GM21447 (cell line): ENCODE measurements at regions not wholly inside any gene's neighbourhood (a gene's known extent, or its start where the extent isn't known, plus 50 kb on each side); places are given as distances from the start of the nearest gene placed in this dataset.

ENCODE experiments used
- ATAC-seq: cut with Tn5 transposase; IDR thresholded peaks from one replicate; pipeline ENCODE4 v1.9.1; 2021; ENCODE audit not compliant: unreplicated experiment

DNA sequence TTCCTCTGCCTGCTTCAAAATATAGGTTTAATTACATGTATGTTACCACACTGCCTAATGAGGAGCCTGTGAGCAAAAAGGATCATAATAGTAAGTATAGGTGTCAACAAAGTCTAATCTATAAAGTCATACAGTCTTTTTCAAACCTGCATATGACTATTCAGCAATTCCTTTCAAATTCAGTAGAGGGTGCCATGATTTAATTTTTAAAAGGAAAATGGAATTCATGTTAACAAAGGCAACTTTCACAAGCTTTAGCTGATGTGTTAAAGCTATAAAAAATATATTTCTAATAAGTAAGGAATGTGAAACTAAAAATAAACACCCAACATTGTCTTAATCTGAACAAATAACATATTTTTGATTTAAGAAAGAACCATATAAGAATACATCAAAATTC is 52.1 kb downstream of the MPP7 start:
- no peak for ATAC-seq

DNA sequence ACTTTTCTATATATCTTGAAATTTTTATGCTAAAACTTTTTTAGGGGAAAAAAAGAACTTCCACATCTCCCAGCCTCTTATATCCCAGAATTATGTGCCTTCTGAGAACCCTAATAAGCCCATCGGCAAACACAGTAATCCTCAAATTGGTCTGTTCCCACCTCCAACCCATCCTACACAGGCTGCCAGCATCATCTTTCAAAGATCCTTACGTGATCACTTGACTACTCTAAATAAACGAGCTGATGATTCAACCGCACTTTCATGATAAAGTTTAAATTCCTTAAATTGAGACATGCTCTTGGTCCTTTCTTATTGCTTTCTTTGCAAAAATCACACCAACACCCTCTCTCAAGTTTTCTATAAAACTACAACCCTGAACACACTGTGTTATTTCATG is 52.5 kb downstream of the MPP7 start:
- ATAC-seq = no peak

DNA sequence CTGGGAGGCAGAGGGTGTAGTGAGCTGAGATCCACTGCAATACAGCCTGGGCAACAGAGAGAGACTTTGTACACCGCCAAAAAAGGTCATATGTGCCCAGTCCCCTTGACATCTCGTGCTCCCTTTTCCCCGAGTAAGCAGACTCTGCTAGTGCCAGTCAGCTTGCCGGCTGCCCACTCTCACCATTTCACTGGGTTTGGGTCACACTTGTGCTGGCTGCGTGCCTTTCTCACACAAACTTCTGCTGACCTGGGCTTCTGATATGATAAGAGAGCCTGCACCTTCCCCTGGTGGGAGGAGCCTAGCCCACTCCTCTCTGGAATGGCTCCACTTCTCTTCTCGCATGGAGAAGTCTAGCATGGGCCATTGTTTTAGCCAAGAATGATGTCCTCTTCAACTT is 53.4 kb downstream of the MPP7 start:
- no peak for ATAC-seq

DNA sequence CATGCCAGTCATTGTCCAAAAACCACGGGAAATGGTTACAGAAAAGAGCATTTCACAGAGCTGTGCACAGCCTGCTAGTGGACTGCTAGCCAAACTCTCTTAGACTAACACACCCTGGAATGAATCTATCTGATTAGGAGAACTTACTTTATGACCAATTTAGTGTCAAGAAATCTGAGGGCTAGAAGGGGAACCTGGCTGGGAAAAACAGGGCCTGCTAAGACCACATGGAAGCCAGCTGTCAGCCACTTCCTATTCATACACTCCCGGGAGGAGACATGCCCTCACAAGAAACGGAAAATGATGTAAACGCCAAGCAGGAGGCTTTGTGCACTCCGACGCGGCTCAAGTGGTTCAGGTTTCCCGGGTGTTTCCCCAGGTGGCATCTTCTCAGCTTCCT is 54.8 kb downstream of the MPP7 start:
- ATAC-seq = no peak

DNA sequence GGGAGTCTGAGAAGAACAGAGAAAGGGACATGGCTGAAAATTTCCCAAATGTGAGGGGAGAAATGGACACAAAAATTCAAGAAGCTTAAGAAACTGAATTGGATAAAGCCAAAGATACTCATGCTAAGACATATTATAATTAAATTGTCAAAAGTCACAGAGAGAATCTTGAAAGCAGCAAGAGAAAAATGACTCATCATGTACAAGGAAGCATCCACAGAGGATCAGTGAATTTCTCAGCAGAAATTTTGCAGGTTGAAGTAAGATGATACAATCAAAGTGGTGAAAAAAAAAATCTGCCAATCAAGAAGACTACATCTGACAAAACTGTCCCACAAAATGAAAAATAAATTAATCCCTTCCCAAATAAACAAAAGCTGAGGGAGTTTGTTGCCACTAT is 56.8 kb downstream of the MPP7 start:
- ATAC-seq = no peak

DNA sequence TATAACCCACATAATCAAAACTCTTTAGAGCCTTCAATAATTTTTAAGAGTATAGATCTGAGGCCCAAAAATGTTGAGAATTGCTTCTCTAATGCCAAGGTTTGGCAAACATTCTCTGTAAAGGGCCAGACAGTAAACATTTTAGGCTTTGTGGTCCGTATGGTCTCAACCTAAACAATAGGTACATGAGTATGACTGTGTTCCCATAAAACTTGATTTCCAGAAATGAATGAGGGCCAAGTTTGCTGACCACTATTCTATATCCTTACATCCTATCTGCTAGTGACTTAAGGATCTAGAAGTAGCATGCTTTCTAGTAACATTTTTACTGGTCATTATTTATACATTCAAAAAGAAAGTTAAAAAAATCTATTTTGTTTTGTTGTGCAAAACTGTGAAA is 58.9 kb downstream of the MPP7 start:
- no peak for ATAC-seq

DNA sequence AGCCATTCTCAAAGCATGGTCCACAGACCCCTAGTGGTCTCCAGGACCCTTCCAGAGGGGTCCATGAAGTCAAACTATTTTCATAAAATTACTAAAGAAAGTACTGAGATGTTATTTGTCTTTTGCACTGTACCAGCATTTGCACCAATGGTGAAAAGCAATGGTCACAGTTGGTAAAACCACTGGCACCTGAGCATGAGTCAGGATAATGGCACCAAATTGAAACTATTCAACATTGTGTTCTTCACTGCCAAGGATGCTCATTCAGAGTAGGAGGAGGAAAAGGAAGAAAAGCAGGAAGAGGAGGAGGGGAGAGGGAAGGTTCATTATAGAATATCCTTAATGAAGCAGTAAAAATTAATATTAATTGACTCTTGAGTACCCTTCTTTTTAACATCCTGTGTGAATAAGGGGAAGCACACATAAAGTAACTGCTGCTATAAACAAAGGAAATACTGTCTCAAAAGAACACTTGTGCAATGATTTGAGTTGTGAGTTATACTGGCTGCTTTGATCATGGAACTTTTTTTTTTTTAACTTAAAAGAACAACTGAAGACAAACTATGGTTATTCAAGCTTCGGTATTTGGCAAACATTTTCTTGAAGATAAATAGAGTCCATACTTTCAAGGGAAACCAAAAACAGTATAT is 60.2 kb downstream of the MPP7 start:
- ATAC-seq = no peak

DNA sequence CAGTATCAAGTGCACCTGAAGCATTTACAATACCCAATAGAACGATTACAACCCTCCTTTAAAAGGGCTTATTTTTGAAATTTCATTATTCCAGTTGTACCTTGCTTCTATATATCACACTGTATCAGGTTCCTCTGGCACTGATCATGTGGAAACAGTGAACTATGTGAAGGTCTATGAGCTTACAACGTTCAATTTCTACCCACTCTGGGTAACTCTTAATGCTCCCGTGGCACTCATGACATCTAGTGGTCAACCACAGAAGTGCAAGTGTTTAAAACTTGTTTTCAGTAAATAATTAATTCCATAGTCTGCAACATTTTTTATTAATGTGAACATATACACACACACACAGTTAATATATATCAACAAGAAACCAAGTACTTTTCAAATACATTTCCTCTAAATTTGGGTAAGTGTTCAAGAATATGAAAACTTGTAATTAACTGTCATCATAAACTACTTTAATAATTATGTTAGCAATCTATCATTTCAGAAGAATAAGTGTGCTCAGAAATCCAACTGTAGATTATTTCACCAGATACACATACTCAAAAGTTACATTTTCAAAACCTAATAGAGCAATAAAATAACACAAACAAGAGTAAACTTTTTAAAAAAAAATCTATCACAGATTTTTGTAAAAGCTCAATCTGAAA is 61.0 kb downstream of the MPP7 start:
- no peak for ATAC-seq

DNA sequence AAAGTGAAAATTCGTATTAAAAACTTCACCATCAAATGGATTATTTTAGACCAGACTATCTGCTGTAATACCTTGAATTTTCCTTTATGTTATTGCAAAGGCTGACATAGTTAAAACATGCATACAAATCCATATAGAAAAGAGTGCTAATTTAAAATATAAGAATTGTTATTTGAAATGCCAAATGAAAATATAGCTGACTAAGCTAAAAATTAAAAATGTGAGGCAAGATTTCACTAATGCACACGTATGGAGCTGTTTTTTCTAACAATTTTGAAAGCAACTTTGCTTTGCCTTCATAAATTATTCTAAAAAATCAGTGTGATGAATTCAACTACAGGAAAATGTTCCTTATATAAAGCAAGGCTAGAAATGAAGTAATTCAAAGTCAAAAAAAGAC is 62.5 kb downstream of the MPP7 start:
- ATAC-seq = no peak

DNA sequence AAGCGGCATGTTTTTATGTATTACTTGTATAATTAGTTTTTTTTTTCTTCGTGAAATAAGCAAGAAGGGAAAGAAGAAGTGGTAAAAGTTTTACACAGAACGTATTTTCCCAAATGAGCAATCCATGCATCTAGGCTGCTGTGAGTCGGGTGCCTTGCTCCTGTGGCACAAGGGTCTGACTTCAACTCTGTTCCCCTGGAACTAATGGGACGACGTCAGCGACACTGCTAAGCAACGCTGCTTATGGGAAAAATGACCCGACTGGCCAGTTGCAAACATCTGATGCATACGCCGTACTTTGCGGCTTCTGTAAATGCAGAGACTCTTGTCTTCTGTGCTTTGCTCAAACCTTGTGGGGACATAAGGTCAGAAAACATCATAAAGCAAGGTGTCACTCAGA is 66.3 kb downstream of the MPP7 start:
- ATAC-seq = no peak

DNA sequence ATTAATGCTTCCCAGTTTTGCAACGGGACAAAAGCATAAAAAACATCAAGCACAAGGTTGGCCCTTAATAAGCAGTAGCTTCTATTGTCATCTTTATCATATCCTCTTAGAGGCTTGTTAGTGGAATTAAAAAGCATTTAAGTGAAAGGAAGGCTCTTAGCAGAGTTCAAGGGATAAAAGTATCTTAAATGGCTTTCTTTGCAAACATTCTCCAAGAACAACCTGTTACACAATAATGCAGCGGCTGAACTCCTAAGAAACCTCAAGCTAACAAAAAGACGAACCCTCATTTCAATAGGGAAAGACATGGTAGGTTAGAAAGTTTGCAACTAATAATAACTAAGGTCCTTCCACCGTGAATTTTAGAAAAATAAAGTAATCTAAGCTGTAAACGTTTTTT is 82.1 kb downstream of the MPP7 start:
- no peak for ATAC-seq

DNA sequence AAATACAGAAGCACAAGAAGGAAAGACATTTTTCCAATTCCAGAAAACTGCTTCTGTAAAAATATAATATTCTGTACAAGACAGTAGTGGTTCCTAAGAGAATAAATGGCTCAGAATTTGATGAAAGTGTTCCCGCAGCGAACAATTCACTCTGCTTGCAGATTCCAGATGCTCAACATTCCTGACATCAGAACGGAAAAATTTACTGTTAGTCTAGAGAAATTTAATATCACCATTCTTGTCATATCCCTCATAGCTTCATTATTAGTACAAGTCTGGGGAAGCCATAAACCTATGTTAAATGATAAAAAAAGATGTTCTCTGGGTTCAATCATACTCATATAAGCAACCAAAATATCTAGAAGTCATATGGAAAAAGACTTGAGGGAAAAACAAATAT is 83.6 kb downstream of the MPP7 start:
- ATAC-seq = no peak

DNA sequence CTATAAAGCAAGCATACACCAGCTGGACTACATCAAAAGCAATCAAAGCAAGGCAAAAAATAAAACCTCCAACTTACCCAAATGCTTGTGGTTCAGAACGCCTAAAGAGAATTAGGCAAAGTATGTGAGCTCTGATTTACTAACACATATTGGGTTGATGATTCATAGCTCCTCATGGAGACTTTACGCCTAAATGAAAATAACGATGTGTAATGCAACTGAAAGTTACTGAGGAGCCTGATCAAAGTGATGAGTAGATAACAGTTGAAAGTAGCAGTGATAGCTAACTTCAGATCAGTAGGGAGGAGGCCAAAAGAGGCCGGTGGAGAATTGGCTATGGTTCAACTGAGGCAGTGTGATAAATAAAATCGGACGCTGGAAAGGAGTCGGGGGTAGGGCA is 85.0 kb downstream of the MPP7 start:
- ATAC-seq = no peak

DNA sequence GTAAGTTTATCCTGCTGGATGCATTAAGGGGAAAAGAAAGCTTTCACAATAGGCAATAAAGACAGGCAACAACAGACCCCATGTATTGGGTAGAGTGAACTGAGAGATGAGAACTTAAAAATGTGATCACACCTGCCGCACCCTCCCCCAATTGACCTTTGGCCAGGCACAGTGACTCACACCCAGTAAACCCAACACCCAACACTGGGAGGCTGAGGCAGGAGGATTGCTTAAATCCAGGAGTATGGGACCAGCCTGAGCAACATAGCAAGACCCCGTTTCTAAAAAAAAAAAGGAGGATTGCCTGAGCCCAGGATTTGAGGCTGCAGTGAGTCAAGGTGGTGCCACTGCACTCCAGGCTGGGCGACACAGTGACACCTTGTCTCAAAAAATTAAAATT is 86.9 kb downstream of the MPP7 start:
- no peak for ATAC-seq

DNA sequence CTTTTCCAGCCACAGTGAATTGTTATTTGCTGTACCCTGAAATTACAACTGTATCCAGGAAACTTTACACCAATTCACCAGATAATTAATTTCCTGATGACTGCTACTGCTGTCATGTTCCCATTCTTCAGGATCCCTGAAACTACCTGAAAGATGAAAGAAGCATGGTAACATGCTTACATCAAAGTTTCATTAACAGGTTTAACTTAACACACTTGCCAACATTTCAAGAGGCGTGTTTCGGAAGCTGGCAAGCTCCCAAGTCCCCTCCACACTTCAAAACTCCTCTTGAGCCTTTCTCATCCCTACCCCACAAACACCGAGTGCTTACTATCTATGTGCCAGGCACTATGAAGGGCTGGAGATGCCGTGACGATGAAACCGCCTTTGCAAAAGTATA is 88.6 kb downstream of the MPP7 start:
- ATAC-seq = no peak

DNA sequence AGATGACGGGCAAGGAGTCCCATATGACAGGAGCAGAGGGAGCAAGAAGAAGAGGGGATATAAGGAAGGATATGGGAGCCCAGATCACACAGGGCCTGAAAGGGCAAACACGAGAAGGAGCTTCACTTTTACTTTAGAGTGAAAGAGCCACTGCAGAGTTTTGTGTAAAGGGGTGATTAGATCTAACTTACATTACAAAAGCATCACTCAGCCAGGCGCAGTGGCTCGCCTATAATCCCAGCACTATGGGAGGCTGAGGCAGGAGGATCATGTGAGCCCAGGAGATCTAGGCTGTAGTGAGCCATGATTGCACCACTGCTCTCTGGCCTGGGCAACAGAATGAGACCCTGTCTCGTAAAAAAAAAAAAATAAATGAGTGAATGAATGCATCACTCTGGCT is 91.1 kb downstream of the MPP7 start:
- no peak for ATAC-seq

DNA sequence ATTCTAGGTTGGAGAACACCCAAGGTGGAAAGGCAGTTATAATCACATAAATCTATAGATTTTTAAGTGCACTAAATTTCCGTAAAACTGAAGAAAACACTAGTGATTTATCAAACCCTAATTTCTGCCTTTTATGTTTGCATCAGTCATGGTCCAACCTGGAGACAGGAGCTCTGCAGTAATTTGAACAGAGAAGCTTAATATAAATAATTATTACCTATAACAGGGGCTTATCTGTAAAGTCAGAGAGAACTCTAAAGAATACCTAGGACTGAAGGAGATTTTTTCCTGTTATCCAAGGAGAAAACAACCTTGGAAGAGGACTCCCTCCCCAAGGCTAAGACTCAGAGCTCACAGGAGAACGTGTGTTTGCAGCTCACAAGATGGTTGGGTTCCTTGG is 95.1 kb downstream of the MPP7 start:
- no peak for ATAC-seq

DNA sequence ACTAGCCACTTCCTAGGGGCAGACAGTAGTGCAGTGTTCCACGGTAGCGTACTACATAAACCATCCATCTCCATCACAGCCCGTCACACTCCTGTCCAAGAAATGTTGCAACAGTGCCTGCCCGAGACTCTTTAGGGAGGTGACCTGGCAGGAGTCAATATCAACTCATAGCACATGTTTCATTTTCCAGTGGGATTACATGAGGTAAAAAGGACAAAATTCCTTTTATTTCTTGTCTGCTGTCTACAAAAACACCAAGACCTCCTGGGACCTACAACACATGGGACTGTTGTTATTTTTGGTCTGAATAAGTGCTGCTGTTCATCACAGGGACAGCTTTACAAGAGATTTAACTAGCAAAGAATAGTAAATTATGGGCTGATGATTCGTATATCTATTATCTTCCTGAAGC is 99.9 kb downstream of the MPP7 start:
- no peak for ATAC-seq

DNA sequence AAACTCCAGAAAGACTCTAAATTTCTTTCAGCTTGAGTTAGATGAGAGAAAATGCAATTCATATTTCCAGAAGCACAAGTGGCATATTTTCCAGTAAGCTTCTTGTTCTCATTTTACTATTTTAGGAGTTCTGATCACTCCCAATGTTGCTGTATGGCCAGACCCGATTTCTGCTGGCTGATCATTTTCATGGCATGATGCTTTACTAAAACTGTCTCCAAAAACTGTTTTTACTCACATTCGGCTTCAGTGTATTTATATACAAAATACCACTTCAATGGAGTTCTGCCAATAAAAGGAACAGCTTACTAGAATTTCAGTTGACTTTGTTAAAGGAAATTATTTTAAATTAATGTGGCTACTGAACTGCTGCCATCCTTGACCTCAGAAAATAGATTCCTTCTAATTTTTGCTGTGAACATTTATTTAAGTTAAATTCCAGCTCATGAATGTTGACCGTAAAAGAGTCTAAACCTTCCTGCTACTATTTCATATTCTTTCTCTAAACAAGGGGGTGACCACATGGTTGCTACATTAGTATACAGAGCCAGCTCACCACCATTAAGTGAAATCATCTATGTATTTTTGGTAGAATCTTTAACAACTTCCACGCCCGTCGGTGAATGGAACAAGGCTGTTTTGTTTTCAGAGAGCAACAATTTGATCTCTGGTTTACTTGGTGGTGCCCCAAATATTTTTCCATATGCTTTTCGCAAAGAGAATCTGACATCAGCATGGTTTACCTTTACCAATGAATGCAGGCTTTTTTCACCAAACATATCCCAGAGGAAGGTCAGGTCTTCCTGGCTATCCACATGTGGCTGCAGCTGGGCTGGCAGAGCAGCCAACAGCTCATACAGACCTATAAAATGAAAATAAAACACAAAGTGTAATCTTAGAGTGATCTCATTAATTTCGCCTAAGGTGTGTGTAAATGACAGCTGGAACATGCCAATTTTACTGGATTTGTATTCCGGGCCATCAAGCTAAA is 101.2 kb downstream of the MPP7 start:
- no peak for ATAC-seq

DNA sequence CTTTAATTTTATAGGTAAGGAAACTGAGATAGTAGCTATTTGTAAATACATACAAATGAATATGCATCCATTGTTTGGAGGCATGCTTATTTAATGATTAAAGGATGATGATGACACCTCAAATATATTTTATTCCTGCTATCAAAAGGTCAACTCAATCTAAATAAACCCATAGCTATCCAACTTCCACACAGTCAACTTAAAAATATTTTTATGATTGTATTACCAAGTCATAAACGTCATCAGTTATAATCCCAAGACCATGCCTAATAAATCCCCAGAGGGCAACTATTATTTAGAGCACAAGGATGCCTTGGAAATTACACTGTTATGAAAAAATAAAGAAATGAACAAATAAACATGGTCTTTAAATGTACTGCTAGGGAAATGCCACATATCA is 102.1 kb downstream of the MPP7 start:
- no peak for ATAC-seq

DNA sequence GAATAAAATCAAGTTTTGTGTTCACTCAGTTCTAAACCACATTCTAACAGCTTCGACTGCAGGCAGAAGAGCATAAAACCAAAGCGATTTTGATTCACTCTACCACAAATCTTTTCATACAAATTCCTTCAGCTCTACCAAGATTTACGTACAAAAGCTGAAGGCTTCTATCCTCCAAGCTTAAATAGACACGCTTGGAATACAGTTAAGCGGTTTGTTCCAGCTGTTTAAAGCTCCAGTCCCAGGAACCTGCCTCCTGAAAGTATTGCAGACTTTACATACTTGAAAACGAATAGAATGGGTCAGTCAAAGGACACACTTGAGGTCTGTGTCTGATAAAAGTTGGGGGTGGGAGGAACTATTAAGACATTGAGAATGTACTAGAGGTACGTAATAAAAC is 102.9 kb downstream of the MPP7 start:
- ATAC-seq = no peak

DNA sequence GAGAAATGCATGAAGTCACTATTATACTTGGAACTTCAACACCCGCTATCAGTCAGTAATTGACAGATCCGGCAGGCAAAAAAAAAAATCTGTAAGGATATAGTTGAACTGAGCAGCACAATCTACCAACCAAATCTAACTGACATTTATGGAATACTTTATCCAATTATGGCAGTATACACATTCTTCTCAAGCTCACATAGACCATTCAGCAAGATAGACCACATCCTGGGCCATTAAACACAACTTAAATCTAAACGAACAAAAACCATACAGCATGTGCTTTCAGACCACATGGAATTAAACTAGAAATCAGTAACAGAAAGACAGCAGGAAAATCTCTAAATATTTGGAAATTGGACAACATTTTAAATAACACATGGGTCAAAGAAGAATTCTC is 112.7 kb downstream of the MPP7 start:
- ATAC-seq = no peak
